GM19438 (cell line): ENCODE measurements at regions not wholly inside any gene's neighbourhood (a gene's known extent, or its start where the extent isn't known, plus 50 kb on each side); places are given as distances from the start of the nearest gene placed in this dataset.
"Not testable (repeated sequence)": the region's sequence is repeated elsewhere in the genome, so short reads cannot be mapped to it uniquely, and the experiment has no call there.

Experiments used
- ATAC-seq: cut with Tn5 transposase; IDR thresholded peaks from one replicate; pipeline ENCODE4 v1.9.1; 2021; ENCODE audit warnings: low read depth; ENCODE audit not compliant: unreplicated experiment

DNA sequence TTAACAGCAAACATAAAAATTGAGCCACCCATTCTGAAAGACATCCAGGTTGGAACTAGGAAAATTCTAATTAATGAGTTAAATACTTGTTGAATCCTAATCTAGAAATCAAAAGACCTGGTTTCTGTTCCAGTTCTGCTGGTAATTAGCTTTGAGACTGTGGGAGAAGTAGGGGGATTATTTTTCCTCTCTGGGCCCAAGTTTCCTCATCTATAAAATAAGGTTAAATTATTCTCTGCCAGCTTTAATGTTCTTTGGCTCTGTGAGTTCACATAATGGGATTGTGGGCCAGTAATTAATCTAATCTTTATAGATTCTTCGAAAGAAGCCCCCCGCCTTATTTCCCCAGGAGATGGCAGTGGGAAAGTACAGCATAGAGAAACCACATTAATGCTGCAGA lies 104.6 kb downstream of the ENC1 start:
- ATAC-seq, result no peak

- ATAC-seq, result no peak
These were observed 106.0 kb downstream of the ENC1 start for GRCh38 chr5:74534397-74535129.

GRCh38 chr5:74530326-74531050 lies 110.0 kb downstream of the ENC1 start:
- no peak for ATAC-seq

GRCh38 chr5:74529101-74529500 lies 111.4 kb downstream of the ENC1 start:
- no peak for ATAC-seq

GRCh38 chr5:74526111-74526510 lies 114.4 kb downstream of the ENC1 start:
- ATAC-seq, result no peak

DNA sequence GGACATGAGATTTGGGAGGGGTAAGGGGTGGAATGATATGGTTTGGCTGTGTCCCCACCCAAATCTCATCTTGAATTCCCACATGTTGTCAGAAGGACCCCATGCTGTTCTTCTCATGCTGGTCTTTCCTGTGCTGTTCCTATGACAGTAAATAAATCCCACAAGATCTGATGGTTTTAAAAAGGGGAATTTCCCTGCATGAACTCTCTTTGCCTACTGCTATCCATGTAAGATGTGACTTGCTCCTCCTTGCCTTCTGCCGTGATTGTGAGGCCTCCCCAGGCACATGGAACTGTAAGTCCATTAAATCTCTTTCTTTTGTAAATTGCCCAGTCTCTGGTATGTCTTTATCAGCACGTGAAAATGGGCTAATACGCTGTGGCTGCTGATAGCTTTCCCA lies 115.8 kb downstream of the ENC1 start:
- not testable (repeated sequence) for ATAC-seq

- not testable (repeated sequence) for ATAC-seq
These were observed 116.8 kb downstream of the ENC1 start for GRCh38 chr5:74523698-74524097.

DNA sequence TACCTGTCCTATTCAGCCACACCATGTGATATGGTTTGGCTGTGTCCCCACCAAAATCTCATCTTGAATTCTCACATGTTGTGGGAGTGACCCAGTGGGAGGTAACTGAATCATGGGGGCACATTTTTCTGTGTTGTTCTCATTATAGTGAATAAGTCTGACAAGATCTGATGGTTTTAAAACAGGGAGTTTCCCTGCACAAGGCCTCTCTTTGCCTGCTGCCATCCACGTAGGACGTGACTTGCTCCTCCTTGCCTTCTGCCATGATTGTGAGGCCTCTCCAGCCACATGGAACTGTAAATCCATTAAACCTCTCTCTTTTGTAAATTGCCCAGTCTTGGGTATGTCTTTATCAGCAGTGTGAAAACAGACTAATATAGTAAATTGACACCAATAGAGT lies 117.7 kb downstream of the ENC1 start:
- not testable (repeated sequence) for ATAC-seq

GRCh38 chr5:74521401-74521800 lies 119.1 kb downstream of the ENC1 start:
- no peak for ATAC-seq

DNA sequence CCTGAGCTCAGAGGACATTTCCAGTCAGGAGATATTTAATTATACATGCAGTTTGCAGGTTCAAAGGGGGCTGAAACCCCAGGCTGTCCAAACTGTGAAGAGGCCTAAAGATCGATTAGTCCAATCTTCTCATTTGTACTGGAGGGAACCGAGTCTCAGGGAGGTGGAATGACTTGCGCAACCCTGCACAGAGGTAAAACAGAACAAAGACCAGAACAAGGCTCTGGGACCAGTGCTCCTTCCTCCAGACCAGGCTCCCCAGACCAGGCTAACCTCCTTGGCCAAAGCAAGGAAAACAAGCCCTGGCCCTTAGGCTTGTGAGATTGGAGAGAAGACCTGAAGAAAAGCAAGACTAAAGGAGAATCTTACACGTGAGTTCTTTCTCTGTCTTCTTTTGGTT lies 120.8 kb downstream of the ENC1 start:
- ATAC-seq, result no peak

GRCh38 chr5:74519161-74519571 lies 121.4 kb downstream of the ENC1 start:
- no peak for ATAC-seq

- ATAC-seq, result no peak
These were observed 122.8 kb downstream of the ENC1 start for GRCh38 chr5:74517700-74518099.

DNA sequence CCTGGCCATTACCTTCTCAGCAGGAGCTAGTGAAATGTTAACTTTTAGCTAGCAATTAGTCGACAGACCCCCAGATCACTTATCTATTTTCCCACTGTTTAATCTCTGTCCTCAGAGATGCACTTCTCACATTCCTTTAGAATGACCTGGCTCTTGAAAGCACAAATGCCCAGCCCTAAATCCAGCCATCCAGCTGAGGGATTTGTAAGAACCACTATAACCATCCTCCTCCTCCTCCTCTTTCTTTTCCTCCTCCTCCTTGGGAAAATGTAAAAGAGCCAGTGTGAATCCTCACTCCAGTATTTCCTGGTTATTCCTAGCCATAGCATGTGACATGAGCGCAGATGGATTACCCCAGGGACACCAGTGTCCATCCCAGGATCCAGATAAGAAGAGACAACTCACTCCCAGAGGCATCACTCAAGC lies 124.3 kb downstream of the ENC1 start:
- no peak for ATAC-seq

DNA sequence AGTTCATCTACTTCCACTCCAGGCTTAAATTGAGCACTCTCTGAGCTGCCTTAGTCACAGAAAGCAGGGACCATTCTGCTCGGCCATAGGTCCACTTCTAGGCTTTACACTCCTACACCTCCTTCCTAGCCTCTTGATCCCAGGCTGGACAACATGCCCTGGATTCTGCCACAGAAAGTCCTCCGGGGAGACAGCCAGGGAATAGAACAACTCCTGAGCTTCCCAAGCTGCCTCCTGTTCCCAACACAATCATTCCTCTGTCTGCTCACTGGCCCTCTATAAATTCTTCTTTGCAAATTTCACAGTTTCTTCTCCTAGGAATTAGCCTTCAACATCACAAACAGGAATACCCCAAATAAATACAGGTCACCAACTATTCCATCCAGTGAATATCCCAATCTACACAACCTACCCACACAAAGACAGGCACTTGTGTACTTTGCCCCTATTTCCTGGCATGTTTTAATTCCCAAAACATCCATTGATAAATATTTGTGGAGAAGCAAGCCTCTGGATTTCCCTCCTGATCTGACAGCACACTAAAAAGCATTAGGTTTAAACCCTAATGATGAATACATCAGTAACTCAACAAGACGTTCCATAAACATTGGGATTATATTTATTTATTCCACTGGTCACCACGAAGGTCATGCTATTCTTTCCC lies 125.5 kb downstream of the ENC1 start:
- ATAC-seq, result no peak

- ATAC-seq, result not testable (repeated sequence)
These were observed 128.8 kb downstream of the ENC1 start for GRCh38 chr5:74511770-74512169.

- ATAC-seq, result no peak
These were observed 130.0 kb downstream of the ENC1 start for GRCh38 chr5:74510476-74511075.

DNA sequence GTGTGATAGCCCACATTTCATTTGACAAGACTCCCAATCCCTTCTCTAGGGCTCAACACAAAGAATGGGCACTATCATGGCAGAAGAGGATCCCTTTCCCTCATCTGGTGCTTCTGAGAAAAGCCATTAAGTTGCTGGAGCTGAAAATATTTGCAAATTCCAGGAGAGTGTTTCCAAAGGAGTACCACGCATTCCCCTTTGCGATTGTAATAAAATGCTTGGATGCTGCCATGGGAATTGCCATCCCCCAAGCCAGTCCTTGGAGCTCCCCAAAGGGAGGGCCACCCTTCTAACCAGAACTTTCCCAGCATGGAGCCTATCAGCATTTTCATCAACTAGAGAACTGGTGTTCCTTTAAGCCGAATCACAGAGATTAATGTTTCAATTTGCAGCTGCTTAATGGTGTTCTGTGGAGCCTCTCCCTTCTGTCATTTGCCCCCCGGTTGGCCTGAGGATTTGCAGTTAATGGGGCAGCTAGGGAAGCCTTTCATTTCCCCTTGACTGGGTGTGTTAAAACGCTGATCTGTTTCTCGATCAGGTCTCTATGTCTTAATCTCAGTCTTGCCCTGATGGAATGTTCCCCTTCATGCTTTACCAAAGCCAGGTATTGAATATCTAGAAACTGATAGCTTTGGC lies 133.0 kb downstream of the ENC1 start:
- no peak for ATAC-seq

- no peak for ATAC-seq
These were observed 134.4 kb downstream of the ENC1 start for GRCh38 chr5:74506119-74506518.

DNA sequence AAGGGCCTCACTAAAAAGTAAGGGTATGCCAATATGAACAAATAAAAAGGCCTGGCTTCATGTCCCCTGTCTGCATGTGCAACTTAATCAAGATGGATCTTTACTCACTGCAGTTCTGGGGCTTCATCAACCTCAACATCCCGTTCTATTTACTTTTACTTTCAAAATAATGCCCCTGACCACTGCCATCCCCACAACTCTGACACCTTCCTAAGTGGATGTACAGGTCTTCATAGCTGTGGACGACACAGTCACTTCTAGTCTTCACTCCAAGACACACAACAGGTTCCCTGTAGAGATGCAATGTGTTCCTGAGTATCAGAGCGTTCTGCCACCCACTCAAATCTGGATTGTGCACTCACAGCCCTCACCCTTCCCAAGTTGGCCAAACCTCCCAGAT lies 136.1 kb downstream of the ENC1 start:
- no peak for ATAC-seq

DNA sequence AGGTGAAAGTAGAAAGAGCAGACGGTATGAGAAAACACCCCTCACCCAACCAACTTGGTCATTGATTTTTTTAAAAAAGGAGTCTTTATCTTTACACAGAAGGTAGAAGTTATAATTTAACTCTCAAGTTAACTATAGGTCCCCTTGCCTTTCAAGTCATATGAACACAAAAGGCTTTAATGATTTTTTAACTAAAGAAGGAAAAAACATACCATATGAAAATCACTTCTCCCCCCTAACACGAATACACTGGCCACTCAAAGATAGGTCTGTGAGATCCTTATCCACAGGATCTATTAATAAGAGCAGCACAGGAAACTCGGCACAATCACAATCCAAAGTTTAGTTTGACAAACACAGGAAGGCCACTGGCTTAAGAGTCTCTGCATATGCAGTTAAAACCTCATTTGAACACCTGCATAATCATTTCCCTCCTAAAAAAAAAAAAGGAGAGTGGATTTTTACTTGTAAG lies 138.0 kb downstream of the ENC1 start:
- no peak for ATAC-seq
